Jurkat, Clone E6-1 (cell line): ENCODE measurements at regions not wholly inside any gene's neighbourhood (a gene's known extent, or its start where the extent isn't known, plus 50 kb on each side); places are given as distances from the start of the nearest gene placed in this dataset.
"Not testable (repeated sequence)": the region's sequence is repeated elsewhere in the genome, so short reads cannot be mapped to it uniquely, and the experiment has no call there.

Source experiments
- DNase-seq: peaks from one replicate; pipeline ENCODE4 v3.0.0-alpha.2; 2011; ENCODE audit warnings: low read depth, low spot score
- H3K4me3 ChIP-seq: 2 replicates; pipeline ENCODE4 v1.5.1; 2011; ENCODE audit warnings: mild to moderate bottlenecking, low read length, control low read depth, moderate library complexity

DNA sequence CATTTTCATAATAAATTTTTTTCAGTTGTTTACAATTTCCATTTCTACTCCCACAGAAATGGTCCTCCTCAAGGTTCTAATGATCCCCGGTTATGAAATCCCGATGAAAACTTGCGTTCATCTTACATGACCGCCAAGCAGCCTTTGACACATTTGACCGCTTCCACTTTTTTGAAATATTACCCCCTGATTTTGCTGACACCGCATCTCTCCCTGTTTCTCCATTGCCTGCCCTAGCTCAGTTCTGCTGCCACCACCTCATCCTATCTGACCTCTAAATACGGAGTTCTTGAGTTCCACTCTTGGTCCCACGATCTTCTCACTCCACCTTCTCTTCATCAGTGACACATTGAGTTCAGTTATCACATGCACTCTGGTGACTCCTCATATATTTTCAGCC is 74.1 kb downstream of the SLC35B3 start:
- H3K4me3 ChIP-seq, result no peak overlapping the region
- DNase-seq, result no peak

DNA sequence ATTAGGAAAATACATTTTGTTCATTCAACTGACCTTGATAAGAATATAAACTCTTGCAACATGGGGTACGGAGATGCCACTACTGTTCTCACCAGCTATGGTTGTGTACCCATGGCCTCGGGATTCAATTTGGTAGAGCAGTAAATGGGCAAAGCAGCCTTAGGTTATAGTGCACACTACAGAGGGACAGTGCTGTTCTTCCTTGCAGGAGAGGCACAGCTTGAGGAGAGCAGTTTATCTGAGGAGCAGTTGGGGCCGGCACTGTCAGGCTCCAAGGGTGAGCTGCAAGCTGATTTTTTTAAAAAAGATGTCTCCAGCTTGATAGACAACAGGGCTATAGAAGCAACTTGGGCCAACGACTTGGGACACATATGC is 82.4 kb downstream of the SLC35B3 start:
- DNase-seq, result no peak

DNA sequence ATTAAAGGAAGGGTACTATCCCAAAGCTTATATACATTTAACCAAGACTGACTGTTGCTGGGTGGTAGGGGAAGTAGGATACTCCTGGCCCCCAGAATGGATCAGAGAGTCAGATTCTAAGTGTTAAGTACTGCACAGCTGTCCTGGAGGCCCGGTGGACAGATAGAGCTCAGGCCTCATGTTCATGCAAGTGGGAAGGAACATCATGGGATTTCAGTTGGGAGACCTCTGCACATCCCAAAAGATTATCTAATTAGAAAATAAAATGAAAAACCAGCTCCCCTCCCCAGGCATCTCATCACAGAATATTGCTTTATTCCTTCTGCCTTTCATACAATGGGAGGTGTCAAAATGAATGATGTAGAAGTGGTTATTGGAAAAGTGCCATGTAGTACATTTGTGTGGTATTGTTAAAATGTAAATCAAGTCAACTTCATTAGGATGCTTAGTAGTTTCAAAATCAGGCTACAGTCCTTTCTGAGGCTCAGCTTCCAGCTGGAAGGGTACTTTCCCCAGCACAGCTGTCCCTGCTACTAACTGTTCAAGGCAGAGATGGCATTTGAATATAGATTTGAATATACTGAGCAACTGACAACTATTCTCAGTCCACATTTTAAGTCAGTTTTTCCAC is 82.9 kb downstream of the SLC35B3 start:
- no peak for DNase-seq

More for the DNA sequence above, 82.4 kb downstream of the SLC35B3 start:
- H3K4me3 ChIP-seq, result no peak overlapping the region

DNA sequence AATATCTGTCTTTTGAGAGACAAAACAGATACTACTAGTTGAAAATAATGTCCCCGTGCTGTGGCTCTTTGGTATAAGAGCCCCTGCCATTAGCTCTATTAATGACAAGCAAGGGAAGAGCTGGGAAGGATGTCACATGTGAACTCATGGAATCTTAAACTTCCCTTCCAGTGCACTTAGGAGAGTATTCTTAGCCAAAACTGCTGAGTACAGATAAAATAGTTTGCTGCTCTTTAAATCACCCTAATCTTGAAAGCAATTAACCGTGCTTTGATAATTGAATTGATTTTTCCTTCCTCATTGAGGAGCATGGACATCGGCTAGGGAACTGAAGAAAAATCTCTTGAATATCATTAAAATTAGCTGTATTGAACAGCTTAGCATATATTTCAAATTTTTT is 91.7 kb downstream of the SLC35B3 start:
- no peak overlapping the region for H3K4me3 ChIP-seq
- no peak for DNase-seq

More for the DNA sequence above, 82.9 kb downstream of the SLC35B3 start:
- no peak overlapping the region for H3K4me3 ChIP-seq

DNA sequence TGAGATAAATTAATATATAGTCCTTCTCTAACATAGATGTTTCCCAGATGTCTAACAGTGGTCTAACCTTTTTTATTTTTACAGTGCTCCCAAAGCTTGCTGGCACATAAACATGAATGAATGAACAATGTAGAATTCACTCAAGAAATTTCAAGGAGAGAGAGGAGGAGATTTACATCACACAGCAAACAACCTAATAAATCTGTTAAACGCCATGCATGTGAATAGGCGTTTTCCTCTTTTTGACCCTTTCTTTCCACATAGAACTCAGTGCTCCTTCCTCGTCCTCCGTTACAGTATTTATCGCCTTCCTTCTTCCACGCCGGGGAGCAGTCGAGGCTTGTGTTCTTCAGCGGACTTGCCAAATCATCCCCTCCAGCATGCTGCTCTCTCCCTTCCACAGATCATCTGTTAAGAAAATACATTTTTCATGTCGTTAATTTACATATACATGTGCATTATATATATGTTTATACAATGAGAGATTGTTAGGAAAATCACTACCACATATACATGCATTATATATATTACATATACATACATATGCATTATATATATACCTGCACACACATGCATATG is 93.0 kb downstream of the SLC35B3 start:
- no peak for DNase-seq
- no peak overlapping the region for H3K4me3 ChIP-seq

DNA sequence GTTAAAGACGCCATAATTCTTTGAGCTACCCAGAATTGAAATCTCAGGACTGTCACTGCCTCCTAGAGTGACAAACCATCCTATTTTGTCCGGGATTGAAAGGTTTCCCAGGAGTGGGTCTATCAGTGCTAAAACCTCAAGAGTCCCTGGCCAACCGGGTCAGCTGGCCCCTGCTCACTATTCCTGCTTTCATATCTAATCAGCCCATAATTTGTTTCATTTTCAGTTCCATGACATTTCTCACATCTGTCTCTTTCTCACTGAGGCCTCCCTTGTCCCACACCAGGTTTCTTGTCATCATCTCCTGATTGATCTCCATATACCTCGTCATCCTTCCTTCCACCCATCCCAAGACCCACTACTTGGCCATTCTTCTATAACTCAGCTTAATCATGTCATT is 98.2 kb downstream of the SLC35B3 start:
- no peak overlapping the region for H3K4me3 ChIP-seq
- no peak for DNase-seq

DNA sequence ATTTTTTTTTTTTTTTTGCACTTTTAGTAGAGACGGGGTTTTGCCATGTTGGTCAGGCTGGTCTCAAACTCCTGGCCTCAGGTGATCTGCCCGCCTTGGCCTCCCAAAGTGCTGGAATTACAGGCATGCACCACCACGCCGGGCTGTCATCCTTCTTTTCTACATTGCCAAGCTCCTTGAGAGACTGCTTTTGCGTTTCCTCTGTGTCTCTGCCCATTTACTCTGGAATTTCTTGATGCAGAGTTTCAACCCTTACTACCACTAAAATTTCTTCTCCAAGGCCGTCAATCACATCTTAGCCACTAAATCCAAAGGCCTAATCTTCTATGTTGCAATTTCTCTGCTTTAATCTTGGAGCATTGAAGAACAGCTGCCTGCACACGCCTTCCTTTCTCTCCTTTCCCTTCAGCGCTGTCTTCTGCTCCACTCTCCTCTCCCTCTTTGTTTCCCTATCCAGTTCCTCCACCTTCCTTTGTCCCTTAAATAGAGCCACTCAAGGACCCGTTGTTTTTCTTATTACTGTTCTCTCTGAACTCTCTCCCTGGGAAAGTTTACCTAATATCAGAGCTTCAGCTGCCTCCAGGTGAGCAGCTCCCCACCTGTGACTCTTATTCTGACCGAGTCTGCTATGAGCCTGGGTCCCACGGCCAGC is 98.8 kb downstream of the SLC35B3 start:
- no peak for DNase-seq
- H3K4me3 ChIP-seq, result no peak overlapping the region

DNA sequence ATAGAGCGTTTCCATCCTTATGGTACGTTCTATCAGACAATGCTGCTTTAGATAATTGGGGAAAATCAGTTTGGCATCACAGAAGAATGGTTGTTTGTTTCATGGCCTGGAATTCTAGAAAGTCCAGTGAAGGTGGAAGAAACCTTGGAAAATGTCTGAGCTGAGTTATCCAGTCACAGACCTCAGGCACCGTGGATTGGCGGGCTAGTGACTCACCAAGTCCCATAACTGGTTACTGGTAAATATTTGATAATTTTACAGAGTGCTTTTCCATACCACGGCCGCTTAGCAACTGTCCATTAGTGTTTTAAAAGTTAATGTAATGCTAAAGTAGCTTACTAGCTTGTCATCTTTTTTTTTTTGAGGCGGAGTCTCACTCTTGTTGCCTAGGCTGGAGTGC is 99.4 kb downstream of the SLC35B3 start:
- H3K4me3 ChIP-seq, result no peak overlapping the region
- DNase-seq, result no peak

DNA sequence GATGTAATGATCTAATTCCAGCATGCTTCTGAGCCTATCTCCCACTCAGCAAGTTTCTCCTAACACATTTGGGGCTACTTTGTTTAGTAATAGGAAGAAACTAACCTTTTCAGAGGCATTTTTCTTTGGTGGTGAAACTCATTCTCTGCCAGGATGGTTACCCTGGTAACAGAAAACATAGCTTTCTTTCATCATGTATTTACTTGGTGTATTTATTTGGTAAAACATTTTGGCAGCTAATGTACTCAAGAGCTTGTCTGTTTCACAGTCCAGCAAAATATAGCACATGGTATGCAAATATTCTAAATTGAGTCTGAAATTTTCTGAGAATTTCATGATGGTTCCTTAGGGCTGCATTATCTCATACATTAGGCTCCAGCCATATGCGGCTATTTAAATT is 100.0 kb downstream of the SLC35B3 start:
- DNase-seq, result no peak
- H3K4me3 ChIP-seq, result no peak overlapping the region

DNA sequence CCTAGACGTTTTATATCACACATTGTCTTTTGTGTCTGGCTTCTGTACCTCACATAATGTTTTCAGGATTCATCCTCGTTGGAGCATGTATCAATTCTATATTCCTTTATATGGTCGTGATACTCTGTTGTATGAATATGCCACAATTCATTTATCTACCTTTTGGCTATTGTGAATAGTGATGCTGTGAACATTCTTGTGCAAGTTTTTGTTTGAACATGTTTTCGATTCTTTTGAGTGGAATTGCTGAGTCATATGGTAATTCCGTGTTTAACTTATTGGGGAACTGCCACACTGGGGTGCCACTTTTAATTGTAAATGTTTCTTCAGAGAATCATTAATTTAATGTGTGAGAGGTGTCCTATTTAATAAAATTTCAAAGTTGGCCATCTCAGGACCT is 101.2 kb downstream of the SLC35B3 start:
- H3K4me3 ChIP-seq, result no peak overlapping the region
- DNase-seq, result no peak

DNA sequence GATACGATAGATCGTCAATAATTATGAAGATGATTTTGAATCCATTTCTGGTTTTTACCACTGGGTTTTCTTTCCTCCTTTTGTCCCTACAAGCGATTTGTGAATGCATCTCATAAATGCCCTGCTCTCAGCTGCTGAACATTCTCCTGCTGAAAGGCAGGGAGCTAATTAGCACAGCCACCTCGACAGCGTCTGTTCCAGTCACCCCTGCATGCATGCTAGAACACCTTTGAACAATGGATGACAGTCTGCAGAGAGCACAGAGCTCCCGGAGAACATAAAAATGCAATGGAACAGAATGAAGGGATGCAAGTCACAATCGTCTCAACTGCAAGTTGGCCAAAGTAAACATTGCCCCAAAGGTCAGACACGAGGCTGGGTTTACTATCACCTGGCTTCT is 105.8 kb downstream of the SLC35B3 start:
- DNase-seq, result no peak
- H3K4me3 ChIP-seq, result no peak overlapping the region

DNA sequence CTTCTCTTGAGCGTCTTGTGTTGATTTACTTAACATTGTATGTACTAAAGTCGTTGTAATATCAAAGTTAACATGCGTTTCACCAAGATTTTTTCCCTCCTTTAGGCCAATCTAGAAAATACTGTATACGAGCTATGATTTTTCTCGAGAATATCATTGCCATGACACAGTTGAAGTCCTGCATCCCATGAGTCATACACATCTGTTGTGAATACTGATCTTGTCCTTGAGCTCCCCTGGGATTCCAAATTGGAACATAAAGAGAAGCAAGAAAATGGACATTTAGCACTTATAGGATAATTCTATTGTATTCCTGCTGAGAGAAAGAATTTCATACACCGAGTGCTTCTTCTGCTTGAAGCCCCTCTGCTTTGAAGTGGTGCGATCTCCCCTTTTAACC is 109.6 kb downstream of the SLC35B3 start:
- no peak for DNase-seq
- H3K4me3 ChIP-seq, result no peak overlapping the region

DNA sequence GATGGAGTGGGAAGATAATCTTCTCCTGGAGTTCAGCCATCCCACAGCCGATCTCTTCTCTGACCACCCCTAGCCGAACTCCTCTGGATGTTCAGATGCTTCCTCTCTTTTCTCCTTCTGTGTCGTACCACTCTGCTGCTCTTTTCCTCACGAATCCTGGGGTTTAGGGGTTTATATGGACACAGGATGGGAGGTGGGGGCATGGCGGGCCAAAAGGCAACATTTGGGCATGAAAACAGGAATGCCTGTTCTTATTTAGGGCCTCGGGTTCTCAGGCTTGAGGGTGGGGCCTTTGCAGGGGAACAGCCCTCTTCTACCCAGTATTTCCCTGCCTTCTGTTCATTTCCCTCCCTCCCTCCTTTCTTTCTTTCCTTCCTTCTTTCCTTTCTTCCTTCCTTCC is 112.7 kb downstream of the SLC35B3 start:
- DNase-seq, result no peak
- no peak overlapping the region for H3K4me3 ChIP-seq

DNA sequence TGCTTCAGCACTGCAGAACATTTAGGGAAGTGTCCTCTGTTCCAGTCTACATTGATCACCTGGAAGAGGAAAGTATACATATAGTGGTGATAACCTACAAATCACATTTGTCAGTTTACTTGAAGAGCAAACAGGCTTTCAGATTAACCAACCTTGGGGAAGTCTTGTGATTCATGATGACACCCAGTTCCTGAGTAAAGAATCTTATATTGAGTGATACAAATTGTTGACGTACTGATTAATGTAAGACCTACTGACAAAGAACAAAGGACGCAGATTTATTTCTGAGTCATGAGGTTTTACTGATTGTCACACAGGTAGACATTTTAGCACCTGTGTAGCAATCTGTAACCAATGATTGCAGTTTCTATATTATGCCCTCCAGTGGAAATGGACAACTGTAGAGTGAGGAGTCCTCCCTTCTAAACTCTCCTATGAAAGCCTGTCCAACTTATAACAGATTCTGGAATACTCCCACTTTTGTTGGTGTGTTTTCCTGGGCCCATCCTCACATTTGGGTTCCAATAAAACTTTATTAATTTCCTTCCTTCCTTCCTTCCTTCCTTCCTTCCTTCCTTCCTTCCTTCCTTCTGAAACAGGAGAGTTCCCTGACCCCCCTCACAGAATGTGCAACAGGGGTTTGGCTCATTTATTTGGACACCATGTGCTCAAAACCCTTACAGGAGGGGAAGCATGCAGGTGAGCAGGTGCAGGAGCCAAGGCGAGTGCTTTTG is 113.5 kb downstream of the SLC35B3 start:
- H3K4me3 ChIP-seq, result no peak overlapping the region
- DNase-seq, result no peak

DNA sequence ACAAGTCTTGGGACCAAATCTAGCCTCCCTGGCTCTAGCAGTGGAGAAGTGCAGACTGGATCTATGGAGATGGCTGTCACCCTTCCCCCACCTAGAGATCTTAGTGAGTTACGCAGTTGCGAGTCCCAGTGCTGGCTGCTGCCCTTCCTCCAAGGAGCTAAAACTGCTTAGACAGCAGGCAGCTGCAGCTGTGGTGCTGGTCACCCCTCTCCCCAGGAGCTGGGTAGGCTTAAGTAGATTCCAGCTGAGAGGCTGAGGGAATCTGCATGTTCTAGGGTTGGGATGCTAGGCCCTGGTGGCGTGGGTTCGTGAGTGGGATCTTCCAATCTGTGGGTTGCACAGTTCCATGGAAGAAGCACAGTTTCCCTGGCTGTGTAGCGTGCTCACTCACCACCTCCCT is 120.2 kb downstream of the SLC35B3 start:
- no peak for DNase-seq
- no peak overlapping the region for H3K4me3 ChIP-seq

DNA sequence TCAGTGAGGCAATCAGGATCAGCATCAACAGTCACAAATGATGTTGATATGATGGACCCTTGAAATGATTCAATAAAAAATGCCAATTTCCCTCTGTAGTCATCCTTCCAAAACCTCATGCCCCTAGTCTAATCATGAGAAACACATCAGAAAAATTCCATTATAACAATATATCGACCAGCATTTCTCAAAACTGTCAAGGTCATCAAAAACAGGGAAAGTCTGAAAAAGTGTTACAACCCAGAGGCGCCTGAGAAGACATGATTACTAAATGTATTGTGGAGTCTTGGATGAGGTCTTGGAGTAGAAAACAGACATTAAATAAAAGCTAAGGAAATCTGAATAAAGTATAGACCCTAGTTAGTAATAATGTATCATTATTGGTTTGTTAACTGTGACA is 133.8 kb downstream of the SLC35B3 start:
- no peak overlapping the region for H3K4me3 ChIP-seq
- DNase-seq, result no peak

DNA sequence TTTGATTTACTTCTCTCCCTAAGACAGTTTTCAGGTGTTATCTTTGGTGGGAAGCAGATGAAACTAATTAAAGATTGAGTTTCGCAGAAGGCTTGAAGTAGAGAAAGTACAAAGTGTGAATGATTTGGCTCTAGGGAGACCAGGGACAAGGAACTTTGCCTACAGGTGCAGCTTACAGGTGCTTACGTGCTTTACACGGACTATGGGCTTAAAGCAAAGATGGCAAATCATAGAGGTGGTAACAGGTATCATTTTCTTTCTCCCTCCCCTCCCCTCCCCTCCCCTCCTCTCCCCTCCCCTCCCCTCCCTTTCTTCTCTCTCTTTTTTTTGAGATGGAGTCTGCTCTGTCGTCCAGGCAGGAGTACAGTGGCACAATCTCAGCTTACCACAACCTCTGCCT is 136.3 kb downstream of the SLC35B3 start:
- DNase-seq, result no peak
- no peak overlapping the region for H3K4me3 ChIP-seq

DNA sequence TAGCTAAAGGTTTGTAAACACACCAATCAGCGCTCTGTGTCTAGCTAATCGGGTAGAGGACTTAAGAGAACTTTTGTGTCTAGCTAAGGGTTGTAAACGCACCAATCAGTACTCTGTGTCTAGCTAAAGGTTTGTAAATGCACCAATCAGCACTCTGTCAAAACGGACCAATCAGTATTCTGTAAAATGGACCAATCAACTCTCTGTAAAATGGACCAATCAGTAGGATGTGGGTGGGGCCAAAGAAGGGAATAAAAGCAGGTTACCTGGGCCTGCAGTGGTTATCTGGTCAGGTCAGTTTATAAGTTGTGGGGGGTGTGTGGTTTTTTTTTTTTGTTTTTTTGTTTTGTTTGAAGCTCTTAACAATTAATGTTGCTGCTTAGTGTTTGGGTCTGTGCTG is 152.4 kb downstream of the SLC35B3 start:
- not testable (repeated sequence) for H3K4me3 ChIP-seq, DNase-seq

DNA sequence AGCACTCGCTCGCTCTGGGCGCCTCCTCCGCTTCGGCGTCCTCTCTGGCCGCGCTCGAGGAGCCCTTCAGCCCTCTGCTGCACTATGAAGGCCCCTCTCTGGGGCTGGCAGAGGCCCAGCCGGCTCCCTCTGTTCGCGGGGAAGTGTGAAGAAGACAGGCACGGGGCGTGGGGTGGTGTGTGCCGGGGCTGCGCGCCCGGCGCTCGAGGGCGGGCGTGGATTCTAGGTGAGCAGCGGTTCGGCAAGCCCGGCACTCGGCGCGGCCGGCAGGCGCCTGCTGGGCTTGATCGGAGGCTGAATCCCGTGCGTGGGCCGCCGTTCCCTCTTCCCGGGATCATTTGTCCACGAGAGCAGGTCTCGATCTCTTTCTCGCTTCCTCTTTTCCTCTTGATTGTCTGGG is 153.0 kb downstream of the SLC35B3 start:
- no peak for DNase-seq
- H3K4me3 ChIP-seq, result no peak overlapping the region

DNA sequence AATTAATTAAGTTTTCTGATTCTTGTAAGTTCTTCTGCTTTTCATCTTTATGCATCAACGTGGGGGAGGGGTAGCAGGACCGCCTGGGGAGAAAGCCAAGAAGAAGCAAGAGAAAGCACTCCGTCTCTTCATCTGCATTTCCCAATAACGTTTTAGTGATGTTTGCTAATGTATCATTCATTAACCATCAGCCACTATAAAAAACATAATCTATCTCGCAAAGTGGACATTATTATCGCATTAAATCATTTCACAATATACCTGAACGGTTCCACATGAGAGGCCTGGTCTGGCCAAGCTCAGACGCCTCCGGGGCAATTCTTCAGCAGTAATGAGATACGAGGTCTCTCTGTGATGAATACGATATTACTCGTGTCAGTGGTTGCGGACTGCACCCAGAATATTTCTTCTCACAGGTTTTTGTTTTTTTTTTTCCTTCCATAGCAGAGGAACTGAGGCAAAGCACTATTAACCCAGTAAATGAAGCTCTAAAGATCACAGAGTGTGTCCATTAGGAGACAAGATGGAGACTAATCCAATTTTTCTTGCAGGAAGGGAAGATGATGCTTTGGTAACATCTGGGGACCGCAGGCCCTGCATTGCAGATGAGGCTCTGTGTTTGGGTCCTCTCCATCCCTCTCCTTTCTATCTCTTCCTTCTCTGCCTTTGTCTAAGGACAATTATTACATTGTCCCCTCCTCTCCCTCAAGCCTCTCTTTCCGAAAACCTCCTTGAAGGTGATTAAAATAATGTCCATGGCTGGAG is 156.1 kb downstream of the SLC35B3 start:
- DNase-seq, result no peak
- H3K4me3 ChIP-seq, result no peak overlapping the region
